Right cardiac atrium (tissue), 5 donors: ENCODE measurements at regions not wholly inside any gene's neighbourhood (a gene's known extent, or its start where the extent isn't known, plus 50 kb on each side); places are given as distances from the start of the nearest gene placed in this dataset.

Experiments used
- ATAC-seq, 2 donors: fragments of 200-7000 bp; cut with Tn5 transposase; one replicate each; pipeline versions ENCODE4 v1.8.0 to v1.9.1; 2020; ENCODE audit warnings: moderate library complexity in 2 of 2, mild to moderate bottlenecking in 1 of 2
- DNase-seq, 3 donors: peaks; one replicate each; pipeline ENCODE4 v3.0.0-alpha.2; 2020
- H3K27ac ChIP-seq: one replicate; pipeline ENCODE4 v1.5.1; 2013; ENCODE audit warnings: mild to moderate bottlenecking, low read length, control low read depth, moderate library complexity
- H3K27me3 ChIP-seq: one replicate; pipeline ENCODE4 v1.6.1; 2013; ENCODE audit not compliant: control insufficient read depth, insufficient read depth
- H3K4me1 ChIP-seq: one replicate; pipeline ENCODE4 v1.6.1; 2013; ENCODE audit warnings: low read length; ENCODE audit not compliant: control insufficient read depth, insufficient read depth
- H3K4me3 ChIP-seq: one replicate; pipeline ENCODE4 v1.5.1; 2013; ENCODE audit warnings: low read length, control low read depth
- H3K9me3 ChIP-seq: one replicate; pipeline ENCODE4 v1.6.1; 2013; ENCODE audit warnings: low read length; ENCODE audit not compliant: control insufficient read depth
- WGBS: extraction: QIAGEN DNeasy Blood & Tissue Kit; methylation state at CpG from one replicate; pipeline ENCODE4 v1.1.7; 2013; 5-methylcytosine and 5-hydroxymethylcytosine counted together
- intact Hi-C, 4 donors: fragments of 100-400 bp; cut with DNase I; formaldehyde crosslinking; loops; one replicate each; pipeline versions ENCODE4 v1.11.0 to v1.14.0; 2022 to 2023
- donor health status: healthy with polysubstance abuse.
- donor health status: DM: no; HTN: yes; CAD: no.
- donor health status: DM: no; HTN: no; CAD: no.
- donor health status: DM: no; HTN: yes; CAD: no; lungs with severe emphysema.
- donor health status: DM: yes; HTN: yes; CAD: no.

DNA sequence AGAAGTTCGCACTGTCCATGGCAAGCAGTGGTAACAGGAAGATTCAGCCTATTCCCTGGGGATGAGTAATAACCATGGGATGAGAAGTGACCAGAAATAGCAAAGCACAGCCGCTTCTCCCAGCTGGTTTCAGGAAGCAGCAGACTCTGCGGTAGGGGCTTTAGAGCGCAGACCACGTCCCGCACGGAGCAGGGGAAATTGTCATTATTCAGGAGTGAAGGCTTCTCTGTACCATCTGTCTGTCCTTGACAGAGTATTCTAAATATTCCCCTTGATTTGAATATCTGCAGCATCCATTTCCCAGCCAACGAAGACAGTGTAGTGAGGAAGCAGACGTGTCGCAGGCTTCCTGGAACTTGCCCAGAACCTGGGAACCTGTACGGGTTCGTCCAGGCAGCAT lies 159.6 kb downstream of the NXNL2 start:
- intact Hi-C loops: no loop called here
- no peak overlapping the region for H3K4me3 ChIP-seq
- no peak for ATAC-seq
- no peak overlapping the region for H3K27ac ChIP-seq
- no peaks in the 10 kb centered on the region for H3K4me1 ChIP-seq
- no peak for DNase-seq
- WGBS: 50% methylated on average over 12 of the region's 12 CpGs
- H3K9me3 ChIP-seq: no peaks in the 10 kb centered on the region
- H3K27me3 ChIP-seq: no peaks in the 10 kb centered on the region

GRCh38 chr9:88696501-88696900 lies 161.5 kb downstream of the NXNL2 start:
- no peak overlapping the region for H3K27ac ChIP-seq
- intact Hi-C loops: no loop called here
- no peak for ATAC-seq
- H3K9me3 ChIP-seq: no peaks in the 10 kb centered on the region
- no peaks in the 10 kb centered on the region for H3K4me1 ChIP-seq
- no peaks in the 10 kb centered on the region for H3K27me3 ChIP-seq
- no peak overlapping the region for H3K4me3 ChIP-seq
- no peak for DNase-seq
- WGBS: 95% methylated on average over 9 of the region's 9 CpGs

DNA sequence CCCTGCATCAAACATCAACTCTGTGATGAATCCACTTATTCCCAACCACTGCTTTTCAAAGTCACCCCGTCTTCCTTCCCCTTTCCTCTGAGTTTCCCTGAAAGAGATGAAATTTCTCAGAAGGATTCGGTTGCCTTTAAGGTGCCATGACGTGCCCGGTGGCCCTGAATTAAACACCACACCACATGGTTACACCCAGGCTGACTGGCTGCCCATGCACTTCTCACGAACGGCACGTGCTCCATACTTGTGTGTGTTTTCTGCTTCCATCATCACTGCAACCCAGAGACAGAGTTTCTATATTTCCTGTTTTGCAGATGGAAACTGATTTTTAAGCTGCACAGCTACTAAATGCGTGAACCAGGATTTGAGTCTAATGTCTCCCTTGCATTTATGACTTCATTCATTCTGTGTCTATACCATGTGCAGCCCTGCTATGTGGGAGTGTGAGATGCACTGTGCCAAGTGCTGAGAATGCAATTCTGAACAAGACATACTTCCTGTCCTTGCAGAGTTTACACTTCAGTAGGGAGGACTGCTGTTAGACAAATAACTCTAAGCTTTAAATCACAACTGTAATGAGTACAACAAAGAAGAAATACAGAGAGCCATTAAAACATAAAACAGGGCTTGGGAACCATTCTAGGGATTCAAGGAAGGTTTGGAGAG lies 162.9 kb downstream of the NXNL2 start:
- no peaks in the 10 kb centered on the region for H3K9me3 ChIP-seq
- no peaks in the 10 kb centered on the region for H3K27me3 ChIP-seq
- no peaks in the 10 kb centered on the region for H3K4me1 ChIP-seq
- DNase-seq (no peak), ATAC-seq (no peak)
- H3K4me3 ChIP-seq: no peak overlapping the region
- intact Hi-C loops: no loop called here
- no peak overlapping the region for H3K27ac ChIP-seq
- 71% methylated on average over 8 of the region's 8 CpGs for WGBS

GRCh38 chr9:88702985-88703384 lies 168.0 kb downstream of the NXNL2 start:
- H3K9me3 ChIP-seq: no peaks in the 10 kb centered on the region
- H3K4me1 ChIP-seq: no peaks in the 10 kb centered on the region
- H3K27me3 ChIP-seq: no peaks in the 10 kb centered on the region
- no peak for ATAC-seq
- intact Hi-C loops: no loop called here
- DNase-seq: no peak
- H3K27ac ChIP-seq: no peak overlapping the region
- H3K4me3 ChIP-seq: no peak overlapping the region
- WGBS: 92% methylated on average over 2 of the region's 2 CpGs

DNA sequence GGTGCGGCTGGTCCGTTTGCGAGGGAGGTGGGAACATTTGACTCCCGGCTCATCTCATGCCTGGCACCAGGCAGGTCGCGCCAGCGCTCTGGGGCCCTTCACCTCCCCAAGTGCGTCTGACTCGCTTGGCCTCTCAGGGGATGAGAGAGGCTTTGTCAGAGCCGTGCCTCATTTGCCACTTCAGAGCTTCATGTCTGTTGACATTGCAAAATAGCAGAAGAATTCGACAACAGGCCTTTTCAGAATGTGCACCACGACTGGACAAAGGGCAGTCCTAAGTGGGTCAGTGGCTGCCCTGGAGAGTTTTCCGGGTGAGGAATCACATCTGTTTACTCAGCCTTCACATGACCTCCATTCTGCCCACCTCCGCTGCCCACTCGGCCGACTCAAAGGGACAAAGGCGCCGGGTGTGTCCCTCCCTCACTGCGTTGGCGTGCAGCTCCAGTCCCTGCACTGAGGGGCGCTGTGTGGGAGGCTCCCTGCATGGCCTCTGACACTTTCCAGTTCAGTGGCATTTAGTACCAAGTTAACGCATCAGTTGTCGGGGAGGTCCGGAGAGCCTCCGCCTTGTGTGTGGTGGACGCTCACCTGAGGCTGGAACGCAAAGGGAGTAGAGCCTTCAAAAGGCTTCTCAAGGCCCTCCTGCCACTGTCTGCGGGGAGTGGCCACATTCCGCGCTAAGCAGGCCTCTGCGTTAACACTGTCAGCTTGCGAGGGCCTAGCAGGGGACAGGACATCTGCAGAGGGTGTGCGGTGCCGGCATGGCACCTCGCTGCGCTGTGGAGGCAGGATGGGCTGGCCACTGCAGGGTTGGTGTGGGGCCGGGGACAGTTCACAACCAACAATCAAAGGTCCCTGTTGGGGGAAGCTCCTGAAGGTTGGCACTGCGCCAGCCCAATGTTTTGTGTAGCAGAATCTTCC lies 171.5 kb downstream of the NXNL2 start:
- peak in 1 of 2 donors; percentile 26 for ATAC-seq
- 89% methylated on average over 38 of the region's 38 CpGs for WGBS

GRCh38 chr9:88710449-88710848 lies 175.5 kb downstream of the NXNL2 start:
- intact Hi-C loops: no loop called here
- 95% methylated on average over 2 of the region's 2 CpGs for WGBS
- ATAC-seq (no peak), DNase-seq (no peak)
- no peak overlapping the region for H3K27ac ChIP-seq
- no peaks in the 10 kb centered on the region for H3K9me3 ChIP-seq
- no peaks in the 10 kb centered on the region for H3K27me3 ChIP-seq
- no peak overlapping the region for H3K4me3 ChIP-seq
- H3K4me1 ChIP-seq: no peaks in the 10 kb centered on the region

More for the DNA sequence above, 171.5 kb downstream of the NXNL2 start:
- no peak overlapping the region for H3K4me3 ChIP-seq
- H3K27me3 ChIP-seq: no peaks in the 10 kb centered on the region
- intact Hi-C loops: no loop called here
- peak in 2 of 3 donors; percentile 52 to 63 for DNase-seq
- H3K9me3 ChIP-seq: no peaks in the 10 kb centered on the region
- H3K4me1 ChIP-seq: no peaks in the 10 kb centered on the region
- no peak overlapping the region for H3K27ac ChIP-seq

GRCh38 chr9:88711719-88712118 lies 176.7 kb downstream of the NXNL2 start:
- Histone ChIP-seq H3K27me3 (no peaks in the 10 kb centered on the region), H3K4me3 (no peak overlapping the region), H3K27ac (no peak overlapping the region), H3K4me1 (no peaks in the 10 kb centered on the region), H3K9me3 (no peaks in the 10 kb centered on the region)
- DNase-seq: no peak
- intact Hi-C loops: no loop called here
- ATAC-seq: no peak

DNA sequence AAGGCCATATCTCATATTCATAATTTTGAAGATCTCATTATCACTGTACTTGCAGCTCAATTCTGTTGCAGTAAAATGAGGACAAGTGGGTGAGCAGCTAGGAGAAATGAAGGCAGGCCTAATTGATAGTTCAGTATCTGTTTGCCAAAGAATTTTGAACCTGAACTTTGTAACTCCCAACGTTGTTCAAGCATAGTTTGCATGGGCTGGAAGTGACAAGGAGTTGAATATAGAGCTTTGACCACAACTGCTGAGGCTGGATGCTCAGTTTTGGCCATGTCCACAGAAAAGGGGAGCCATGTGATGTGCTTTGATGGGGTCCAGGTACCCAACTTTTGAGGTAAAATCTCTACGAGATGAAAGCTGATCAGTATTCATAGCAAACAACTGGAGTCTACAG lies 177.5 kb downstream of the NXNL2 start:
- Histone ChIP-seq H3K4me1 (no peaks in the 10 kb centered on the region), H3K9me3 (no peaks in the 10 kb centered on the region), H3K27me3 (no peaks in the 10 kb centered on the region), H3K27ac (no peak overlapping the region), H3K4me3 (no peak overlapping the region)
- DNase-seq (no peak), ATAC-seq (no peak)
- WGBS: 80% methylated on average over 2 of the region's 2 CpGs
- intact Hi-C loops: no loop called here

GRCh38 chr9:88713010-88713409 lies 178.0 kb downstream of the NXNL2 start:
- no peaks in the 10 kb centered on the region for H3K27me3 ChIP-seq
- DNase-seq (no peak), ATAC-seq (no peak)
- H3K4me1 ChIP-seq: no peaks in the 10 kb centered on the region
- H3K4me3 ChIP-seq: no peak overlapping the region
- H3K9me3 ChIP-seq: no peaks in the 10 kb centered on the region
- intact Hi-C loops: no loop called here
- H3K27ac ChIP-seq: no peak overlapping the region

- WGBS: 83% methylated on average over 2 of the region's 2 CpGs
- H3K4me1 ChIP-seq: no peaks in the 10 kb centered on the region
These were observed 181.8 kb downstream of the NXNL2 start for GRCh38 chr9:88716596-88717290.

DNA sequence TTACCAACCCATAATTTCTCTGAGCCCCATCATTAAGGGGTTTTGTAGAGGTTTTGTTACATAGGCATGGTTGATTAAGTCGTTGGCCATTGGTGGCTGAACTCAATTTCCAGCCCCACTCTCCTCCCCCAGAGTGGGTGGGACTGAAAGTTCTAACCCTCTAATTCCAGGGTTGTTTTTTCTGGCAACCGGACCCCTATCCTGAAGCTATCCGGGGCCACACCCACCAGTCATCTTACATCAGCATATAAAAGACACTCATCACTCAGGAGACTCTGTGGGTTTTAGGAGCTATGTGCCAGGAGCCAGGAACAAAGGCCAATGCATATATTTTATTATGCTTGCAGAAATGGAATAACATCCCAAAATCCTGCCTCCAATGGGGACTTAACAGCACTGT lies 186.0 kb downstream of the NXNL2 start:
- no peaks in the 10 kb centered on the region for H3K9me3 ChIP-seq
- WGBS: 61% methylated on average over 3 of the region's 3 CpGs

More at GRCh38 chr9:88716596-88717290, 181.8 kb downstream of the NXNL2 start:
- no peak for ATAC-seq
- intact Hi-C loops: no loop called here
- no peak overlapping the region for H3K4me3 ChIP-seq
- H3K27ac ChIP-seq: no peak overlapping the region
- no peak for DNase-seq
- H3K9me3 ChIP-seq: no peaks in the 10 kb centered on the region
- H3K27me3 ChIP-seq: no peaks in the 10 kb centered on the region

More for the DNA sequence above, 186.0 kb downstream of the NXNL2 start:
- DNase-seq: no peak
- no peak for ATAC-seq
- Histone ChIP-seq H3K27ac (no peak overlapping the region), H3K27me3 (no peaks in the 10 kb centered on the region), H3K4me1 (peaks cover 4% of the 10 kb centered on the region), H3K4me3 (no peak overlapping the region)
- intact Hi-C loops: loop anchor here in 3 of 4 donors (5.0 to 10.0 kb wide), 4 partner anchors 64 to 281 kb away; partner anchors contain the start of gene S1PR3 (in 1 of the 3)
